Middle frontal gyrus (tissue), 1 donor: ENCODE measurements at regions not wholly inside any gene's neighbourhood (a gene's known extent, or its start where the extent isn't known, plus 50 kb on each side); places are given as distances from the start of the nearest gene placed in this dataset.
A peak's percentile ranks its signal among the peaks of the same experiment; 100 is the strongest.
"Not testable (repeated sequence)": the region's sequence is repeated elsewhere in the genome, so short reads cannot be mapped to it uniquely, and the experiment has no call there.

ENCODE experiments used
- DNase-seq: peaks from one replicate; pipeline ENCODE4 v3.0.0-alpha.2; 2015; ENCODE audit warnings: low spot score; ENCODE audit errors: extremely low spot score

- no peak for DNase-seq
Measured at GRCh38 chr12:74242088-74242487, 295.5 kb upstream of the ATXN7L3B start.

- no peak for DNase-seq
Measured at GRCh38 chr12:74245458-74245857, 292.2 kb upstream of the ATXN7L3B start.

DNA sequence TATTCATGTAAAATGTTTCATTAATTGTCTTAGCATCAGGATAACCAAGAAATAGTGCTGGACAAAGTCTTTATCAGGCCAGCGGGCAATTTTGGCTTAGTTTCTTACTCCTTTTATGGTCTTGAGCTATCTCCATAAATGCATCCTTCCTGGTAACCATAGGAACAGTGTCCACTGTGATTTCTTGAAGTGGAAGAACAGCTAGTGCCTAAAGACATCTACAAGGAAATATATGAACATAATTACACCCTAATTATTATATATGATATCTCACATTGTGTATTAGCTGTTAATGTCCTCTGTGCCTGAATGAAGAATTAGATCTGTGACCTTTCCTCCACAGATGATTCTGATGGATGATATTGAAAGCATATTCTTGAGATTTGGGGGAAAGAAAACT, 286.7 kb upstream of the ATXN7L3B start:
- DNase-seq = no peak

GRCh38 chr12:74253826-74254225, 283.8 kb upstream of the ATXN7L3B start:
- not testable (repeated sequence) for DNase-seq

DNA sequence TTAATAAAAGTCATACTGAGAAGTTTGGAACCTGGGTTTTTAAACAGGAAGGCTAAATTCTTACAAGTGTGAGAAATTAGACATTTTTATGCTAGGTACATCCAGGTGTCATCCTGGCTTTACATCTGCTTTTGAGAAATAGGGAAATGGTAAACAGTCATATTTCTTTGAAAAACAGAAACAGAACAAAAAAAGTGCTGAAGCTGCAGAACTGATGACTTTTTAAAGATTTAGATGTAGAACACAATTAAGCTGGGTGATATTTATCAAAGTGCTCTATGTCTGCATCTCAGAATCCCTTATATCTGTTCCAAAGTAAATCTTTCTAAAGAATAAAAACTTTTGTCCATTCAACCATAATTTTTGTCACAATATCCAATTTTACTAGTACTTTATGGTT, 282.9 kb upstream of the ATXN7L3B start:
- DNase-seq = no peak

- DNase-seq = no peak
Measured at GRCh38 chr12:74259199-74259598, 278.4 kb upstream of the ATXN7L3B start.

- no peak for DNase-seq
Measured at GRCh38 chr12:74264692-74265091, 272.9 kb upstream of the ATXN7L3B start.

DNA sequence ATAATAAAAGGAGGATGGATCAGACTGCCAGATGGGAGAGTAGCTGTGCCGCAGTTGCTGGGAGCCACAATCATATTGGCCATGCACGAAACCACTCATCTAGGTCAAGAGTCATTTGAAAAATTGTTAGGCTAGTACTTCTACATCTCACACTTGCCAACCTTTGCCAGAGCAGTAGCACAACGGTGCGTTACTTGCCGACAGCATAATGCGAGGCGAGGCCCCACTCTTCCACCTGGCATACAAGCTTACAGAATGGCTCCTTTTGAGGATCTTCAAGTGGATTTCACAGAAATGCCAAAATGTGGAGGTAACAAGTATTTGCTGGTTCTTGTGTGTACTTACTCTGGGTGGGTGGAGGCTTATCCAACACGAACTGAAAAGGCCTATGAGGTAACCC, 268.3 kb upstream of the ATXN7L3B start:
- not testable (repeated sequence) for DNase-seq

- no peak for DNase-seq
Measured at GRCh38 chr12:74280156-74280655, 257.4 kb upstream of the ATXN7L3B start.

- not testable (repeated sequence) for DNase-seq
Measured at GRCh38 chr12:74281401-74282180, 256.0 kb upstream of the ATXN7L3B start.

DNA sequence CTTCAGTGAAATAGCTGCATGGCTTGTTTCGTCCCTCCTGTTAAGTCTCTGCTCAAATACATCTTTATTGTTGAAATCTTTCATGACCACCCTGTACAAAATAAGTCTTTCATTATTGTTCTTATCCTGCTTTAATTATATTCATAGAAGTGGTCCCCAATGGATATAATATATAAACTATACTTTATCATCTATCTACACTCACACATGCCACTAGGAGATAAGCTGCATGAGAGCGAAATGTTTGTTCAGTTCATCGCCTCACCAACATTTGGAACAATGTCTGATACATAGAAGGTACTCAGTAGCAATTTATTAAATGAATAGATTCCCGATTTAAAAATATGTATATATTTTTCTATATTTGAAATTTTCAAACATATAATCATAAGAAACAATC, 254.0 kb upstream of the ATXN7L3B start:
- no peak for DNase-seq

DNA sequence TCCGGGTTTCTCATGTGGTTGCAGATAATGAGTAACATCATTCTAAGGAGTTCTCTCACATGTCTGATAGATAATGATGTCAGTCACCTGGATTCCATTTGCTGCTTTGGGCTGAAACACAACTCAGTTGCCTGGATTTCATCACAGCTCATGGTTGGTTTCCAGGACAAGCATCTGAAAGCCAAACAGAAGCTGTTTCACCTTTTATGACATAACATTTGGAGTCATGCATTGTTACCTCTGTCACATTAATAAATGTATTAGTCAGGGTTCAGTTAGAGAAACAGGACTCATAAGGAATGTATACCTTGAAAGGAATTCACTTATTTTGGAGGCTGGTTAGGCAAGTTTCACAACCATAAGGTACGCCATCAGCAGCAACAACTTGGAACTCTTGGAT, 251.9 kb upstream of the ATXN7L3B start:
- no peak for DNase-seq

DNA sequence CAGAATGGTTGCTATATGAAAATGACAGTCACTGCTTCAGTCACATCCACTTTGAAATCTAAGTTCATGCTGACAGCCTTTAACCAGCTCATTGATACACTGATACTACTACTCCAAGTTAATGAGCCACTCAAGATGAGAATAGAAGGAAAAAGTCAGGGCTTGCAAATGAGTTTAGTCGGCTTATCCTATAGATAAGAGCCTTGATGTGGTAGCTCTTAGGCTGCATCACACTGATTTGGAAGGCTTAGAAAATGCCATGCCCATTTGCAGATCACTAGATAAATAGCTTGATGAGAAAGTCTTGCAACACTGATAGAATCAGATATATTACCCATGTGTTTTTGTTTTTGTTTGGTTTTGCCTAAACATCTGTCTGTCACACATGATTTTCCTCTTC, 251.4 kb upstream of the ATXN7L3B start:
- no peak for DNase-seq

DNA sequence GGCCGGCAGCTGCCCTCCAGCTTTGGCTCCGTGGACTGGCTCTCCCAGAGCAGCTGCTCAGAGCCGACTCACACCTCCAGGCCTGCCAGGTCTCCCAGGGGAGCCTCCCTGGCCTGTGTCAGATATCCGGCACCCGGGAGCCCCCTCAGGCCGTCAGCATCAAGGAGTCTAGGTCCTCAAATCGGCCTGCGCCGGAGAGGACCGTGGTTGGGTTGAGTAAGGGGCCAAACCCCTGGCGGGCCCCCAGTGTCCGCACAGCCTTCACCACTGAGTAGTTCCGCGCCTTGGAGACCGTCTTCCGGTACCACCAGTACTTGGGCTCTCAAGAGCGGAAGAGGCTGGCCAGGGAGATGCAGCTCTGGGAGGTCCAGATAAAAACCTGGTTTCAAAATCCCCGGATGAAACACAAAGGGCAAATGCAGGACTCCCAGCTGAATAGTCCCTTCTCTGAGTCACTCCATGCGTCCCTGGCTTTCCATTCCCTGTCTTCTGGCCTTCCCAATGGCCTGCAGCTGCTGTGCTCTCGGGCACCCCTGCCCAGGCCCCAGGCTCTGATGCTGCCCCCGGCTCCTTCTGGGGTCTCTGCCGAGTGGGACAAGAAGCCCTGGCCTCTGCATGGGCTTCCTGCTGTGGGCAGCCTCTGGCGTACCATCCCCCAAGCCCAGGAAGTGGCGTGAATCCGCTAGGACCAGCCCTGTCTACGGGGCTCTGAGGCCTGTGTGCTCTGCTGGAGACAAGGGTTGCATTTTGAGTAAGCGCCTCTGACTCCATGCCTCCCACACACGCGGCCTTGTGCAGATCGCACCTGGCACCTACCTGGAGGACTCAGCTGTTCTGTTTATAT, 245.1 kb upstream of the ATXN7L3B start:
- no peak for DNase-seq

GRCh38 chr12:74293689-74294131, 243.9 kb upstream of the ATXN7L3B start:
- DNase-seq = no peak

DNA sequence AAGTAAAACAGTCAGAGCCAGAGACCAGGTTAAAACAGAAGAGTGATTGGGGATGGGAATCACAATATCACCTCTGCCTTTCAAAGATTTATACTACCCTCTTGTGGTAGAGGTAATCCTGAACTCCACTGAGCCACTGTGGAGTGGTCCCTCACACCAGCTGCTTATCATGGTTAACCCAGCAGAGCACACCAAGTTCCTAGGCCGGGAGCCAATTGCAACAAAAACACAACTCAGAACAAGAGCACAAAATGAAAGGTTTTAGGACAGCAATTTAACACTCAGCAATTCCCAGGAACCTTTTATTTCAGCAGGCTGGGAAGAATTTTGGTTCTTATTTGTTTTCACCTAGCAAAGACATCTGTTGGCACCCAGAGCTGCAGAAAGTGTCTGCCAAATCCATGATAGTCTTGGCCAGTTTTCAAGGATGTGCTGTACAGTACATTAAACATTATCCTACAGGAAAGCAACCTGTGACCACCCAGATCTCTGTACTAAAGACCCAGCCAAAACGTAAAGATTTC, 220.5 kb upstream of the ATXN7L3B start:
- peak; percentile 70 for DNase-seq

- no peak for DNase-seq
Measured at GRCh38 chr12:74317741-74318140, 219.9 kb upstream of the ATXN7L3B start.

DNA sequence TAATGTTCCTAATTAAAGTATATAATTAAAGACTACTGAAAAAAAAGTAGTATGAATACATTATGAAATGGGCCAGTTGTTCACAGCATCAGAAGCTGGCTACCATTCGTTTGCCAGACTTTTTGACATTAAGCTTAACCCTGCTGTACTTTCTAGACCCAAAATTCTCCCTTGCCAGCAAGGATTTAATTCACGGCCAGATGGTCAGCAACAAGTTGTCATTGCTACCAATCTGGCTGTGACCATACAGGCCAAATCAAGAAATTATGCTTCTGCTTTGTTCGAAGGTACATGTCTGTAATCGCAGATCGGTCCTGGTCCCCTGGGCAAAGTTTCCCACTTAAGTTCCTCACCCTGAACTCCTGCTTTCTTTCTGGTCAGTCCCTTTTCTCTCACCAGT, 217.7 kb upstream of the ATXN7L3B start:
- no peak for DNase-seq

DNA sequence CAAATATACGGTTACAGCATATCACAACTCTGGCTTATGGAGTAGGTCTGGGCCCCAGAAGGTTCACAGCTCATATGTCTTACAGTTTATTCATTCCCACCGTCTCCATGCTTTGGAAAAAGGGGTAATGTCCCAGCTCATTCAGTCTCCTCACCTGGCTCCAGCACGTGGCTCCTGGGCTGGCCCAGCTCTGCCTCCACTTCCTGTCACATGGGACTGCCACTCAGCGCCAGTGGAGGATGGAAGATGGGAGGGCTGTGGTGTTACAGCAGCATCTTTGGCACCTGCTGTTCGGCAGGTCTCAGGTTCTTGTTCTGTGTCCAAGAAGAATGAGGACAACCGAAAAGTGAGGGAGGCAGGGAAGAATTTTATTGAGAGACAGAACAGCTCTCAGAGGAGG, 216.3 kb upstream of the ATXN7L3B start:
- DNase-seq = no peak

DNA sequence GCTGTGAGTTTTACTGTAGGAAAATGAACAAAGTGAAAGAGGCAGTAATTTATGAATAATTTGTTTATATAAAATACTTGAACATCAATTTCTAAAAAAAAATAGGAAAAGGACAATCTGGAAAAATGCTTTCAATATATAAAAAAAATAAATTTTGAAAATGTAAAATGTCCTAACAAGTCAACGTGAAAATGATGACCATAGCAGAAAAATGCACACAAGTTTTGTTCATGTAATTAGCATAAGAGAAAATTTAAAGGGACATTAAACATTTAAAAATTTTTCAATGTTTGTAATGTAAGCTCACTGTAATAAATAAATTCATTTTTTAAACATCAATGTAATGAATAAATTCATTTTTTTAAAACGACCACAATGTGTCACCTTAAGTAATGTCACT, 214.8 kb upstream of the ATXN7L3B start:
- no peak for DNase-seq

- no peak for DNase-seq
Measured at GRCh38 chr12:74328623-74329022, 209.0 kb upstream of the ATXN7L3B start.

GRCh38 chr12:74334780-74335179, 202.9 kb upstream of the ATXN7L3B start:
- no peak for DNase-seq
